Aorta (tissue), 5 donors: ENCODE measurements at regions not wholly inside any gene's neighbourhood (a gene's known extent, or its start where the extent isn't known, plus 50 kb on each side); places are given as distances from the start of the nearest gene placed in this dataset.

Experiments used
- ATAC-seq: fragments of 200-7000 bp; cut with Tn5 transposase; one replicate; pipeline ENCODE4 v1.9.1; 2022; ENCODE audit warnings: moderate library complexity; ENCODE audit not compliant: low FRiP score
- DNase-seq, 2 donors: peaks; one replicate each; pipeline ENCODE4 v3.0.0-alpha.2; 2020
- H3K27ac ChIP-seq, 2 donors: one replicate each; pipeline ENCODE4 v1.5.1; 2013; ENCODE audit warnings: low read length in 2 of 2, mild to moderate bottlenecking in 2 of 2, moderate library complexity in 2 of 2, control low read depth in 1 of 2, inconsistent platforms in 1 of 2, low read depth in 1 of 2
- H3K27me3 ChIP-seq, 2 donors: one replicate each; pipeline ENCODE4 v1.6.1; 2013; ENCODE audit warnings: control low read depth in 1 of 2, low read length in 1 of 2, mild to moderate bottlenecking in 1 of 2, moderate library complexity in 1 of 2; ENCODE audit not compliant: insufficient read depth in 2 of 2, control insufficient read depth in 1 of 2
- H3K36me3 ChIP-seq, 2 donors: one replicate each; pipeline ENCODE4 v1.6.1; 2013; ENCODE audit warnings: control low read depth in 1 of 2, low read length in 1 of 2, mild to moderate bottlenecking in 1 of 2; ENCODE audit not compliant: insufficient read depth in 2 of 2, control insufficient read depth in 1 of 2
- H3K4me1 ChIP-seq, 2 donors: one replicate each; pipeline ENCODE4 v1.6.1; 2013; ENCODE audit warnings: low read length in 2 of 2, control low read depth in 1 of 2, mild to moderate bottlenecking in 1 of 2, moderate library complexity in 1 of 2; ENCODE audit not compliant: insufficient read depth in 2 of 2, control insufficient read depth in 1 of 2
- H3K4me3 ChIP-seq, 2 donors: one replicate each; pipeline ENCODE4 v1.5.1; 2013; ENCODE audit warnings: low read length in 2 of 2, control low read depth in 1 of 2, mild to moderate bottlenecking in 1 of 2
- H3K9me3 ChIP-seq: one replicate; pipeline ENCODE4 v1.6.1; 2013; ENCODE audit warnings: mild to moderate bottlenecking, low read length; ENCODE audit not compliant: control insufficient read depth
- WGBS, 2 donors: extraction: QIAGEN DNeasy Blood & Tissue Kit; methylation state at CpG; one replicate each; pipeline ENCODE4 v1.1.7; 2013; 5-methylcytosine and 5-hydroxymethylcytosine counted together
- intact Hi-C, 2 donors: fragments of 100-400 bp; cut with DNase I; formaldehyde crosslinking; loops; one replicate each; pipeline versions ENCODE4 v1.14.2 to v1.15.0; 2022
- donor health status: healthy with polysubstance abuse.
- donor health status: Bipolar disorder and iron deficiency.
- donor health status: DM: no; HTN: no; CAD: no.
- donor health status: DM: no; HTN: no; CAD: no.
- donor health status: DM: yes; HTN: yes; CAD: no.

DNA sequence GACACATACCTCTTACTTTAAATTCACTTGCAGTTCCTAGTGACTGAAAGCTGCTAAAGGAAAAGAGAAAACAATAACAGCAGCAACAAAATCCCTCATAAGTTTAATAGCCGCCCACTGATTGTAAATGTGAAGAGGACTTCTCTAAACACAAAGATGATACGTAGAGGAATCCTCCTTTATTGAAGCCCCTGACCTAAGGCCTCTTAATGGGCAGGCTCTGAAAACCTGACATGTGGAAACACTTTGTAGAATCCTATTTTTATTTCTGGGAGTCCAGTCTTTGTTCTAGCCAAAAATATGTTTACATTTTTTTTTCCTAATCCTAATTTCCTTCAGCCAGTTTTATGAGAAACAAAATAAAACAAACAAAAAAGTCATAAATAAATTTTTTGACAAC, 1277.7 kb upstream of the CELF4 start:
- 56 to 84% methylated on average over 2 of the region's 2 CpGs for WGBS, 2 donors

DNA sequence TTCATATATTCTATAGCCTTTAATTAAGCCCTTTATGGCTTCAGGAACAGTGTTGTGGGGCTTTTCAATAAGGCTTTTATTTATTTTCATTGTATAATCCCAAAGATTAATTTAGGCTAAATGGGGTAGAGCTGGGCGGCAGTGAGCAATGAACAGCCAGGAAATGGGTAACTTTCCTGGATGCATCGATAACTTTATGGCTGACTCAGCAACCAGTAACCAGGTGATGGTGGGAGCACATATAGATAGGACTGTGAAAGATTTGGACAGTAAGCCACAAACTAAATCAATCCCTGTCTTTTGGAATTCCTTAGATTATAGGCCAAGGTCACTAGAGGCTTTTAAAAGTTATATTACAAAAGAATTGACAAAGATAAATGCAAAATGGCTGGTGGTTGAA, 1260.6 kb upstream of the CELF4 start:
- H3K4me1 ChIP-seq, result no peaks in the 10 kb centered on the region
- no peak for DNase-seq
- H3K9me3 ChIP-seq, result no peaks in the 10 kb centered on the region
- H3K36me3 ChIP-seq, result no peaks in the 10 kb centered on the region
- H3K4me3 ChIP-seq, result no peak overlapping the region
- WGBS, 2 donors, result 91 to 97% methylated on average over 2 of the region's 2 CpGs
- intact Hi-C loops, result no loop called here
- no peak overlapping the region for H3K27ac ChIP-seq
- no peak for ATAC-seq
- H3K27me3 ChIP-seq, result no peaks in the 10 kb centered on the region

More for the DNA sequence above, 1277.7 kb upstream of the CELF4 start:
- no peak for ATAC-seq
- no peak for DNase-seq
- Histone ChIP-seq H3K27me3 (peaks cover 0 to 2% of the 10 kb centered on the region in 2 donors), H3K27ac (no peak overlapping the region), H3K9me3 (no peaks in the 10 kb centered on the region), H3K4me3 (no peak overlapping the region), H3K4me1 (no peaks in the 10 kb centered on the region), H3K36me3 (no peaks in the 10 kb centered on the region)
- intact Hi-C loops, result no loop called here

DNA sequence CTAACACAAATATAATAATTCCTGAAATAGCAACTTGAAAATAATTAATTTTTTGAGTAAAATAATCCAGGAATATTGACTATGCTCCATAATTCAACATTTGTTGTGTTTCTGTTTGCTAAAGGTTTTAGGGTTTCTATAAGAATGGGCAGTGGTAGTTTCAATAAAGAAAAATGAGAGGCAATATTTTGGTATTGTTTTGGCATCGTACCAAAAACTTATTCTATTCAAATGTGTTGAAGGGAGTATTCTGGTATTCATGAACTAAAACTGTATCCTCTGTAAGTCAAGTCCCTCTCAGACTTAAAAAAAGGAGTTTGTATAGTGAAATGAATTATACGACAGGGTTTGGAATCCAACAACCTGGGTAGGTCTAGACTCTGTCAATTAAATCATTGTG, 1245.6 kb upstream of the CELF4 start:
- no peak for DNase-seq
- ATAC-seq, result no peak
- intact Hi-C loops, result no loop called here
- H3K27ac ChIP-seq, result no peak overlapping the region
- H3K27me3 ChIP-seq, result no peaks in the 10 kb centered on the region
- 63 to 70% methylated on average over 2 of the region's 2 CpGs for WGBS, 2 donors
- H3K9me3 ChIP-seq, result no peaks in the 10 kb centered on the region
- H3K36me3 ChIP-seq, result no peaks in the 10 kb centered on the region
- H3K4me3 ChIP-seq, result no peak overlapping the region
- no peaks in the 10 kb centered on the region for H3K4me1 ChIP-seq

DNA sequence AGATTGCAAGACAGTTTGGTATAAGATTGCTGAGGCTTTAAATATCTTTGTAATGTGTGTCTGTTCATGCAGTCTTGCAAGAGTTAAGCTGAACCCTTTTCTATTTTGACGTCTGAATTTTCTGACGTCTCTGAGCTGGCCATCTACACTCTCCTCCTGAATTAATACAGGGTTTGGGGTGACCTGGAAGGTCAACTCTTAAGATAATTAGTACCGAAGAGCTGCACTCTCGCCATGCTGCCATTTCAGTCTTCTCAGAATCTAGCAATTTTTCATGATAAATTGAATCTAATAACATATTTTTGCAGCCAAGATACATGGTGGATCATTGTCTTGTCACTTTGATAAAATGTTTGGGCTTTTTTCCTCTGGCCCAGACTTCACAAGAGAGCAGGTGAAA, 1245.2 kb upstream of the CELF4 start:
- no peaks in the 10 kb centered on the region for H3K36me3 ChIP-seq
- intact Hi-C loops, result no loop called here
- 48 to 57% methylated on average over 4 of the region's 4 CpGs for WGBS, 2 donors
- ATAC-seq (no peak), DNase-seq (no peak)
- no peaks in the 10 kb centered on the region for H3K27me3 ChIP-seq
- no peaks in the 10 kb centered on the region for H3K4me1 ChIP-seq
- H3K9me3 ChIP-seq, result no peaks in the 10 kb centered on the region
- no peak overlapping the region for H3K4me3 ChIP-seq
- no peak overlapping the region for H3K27ac ChIP-seq

DNA sequence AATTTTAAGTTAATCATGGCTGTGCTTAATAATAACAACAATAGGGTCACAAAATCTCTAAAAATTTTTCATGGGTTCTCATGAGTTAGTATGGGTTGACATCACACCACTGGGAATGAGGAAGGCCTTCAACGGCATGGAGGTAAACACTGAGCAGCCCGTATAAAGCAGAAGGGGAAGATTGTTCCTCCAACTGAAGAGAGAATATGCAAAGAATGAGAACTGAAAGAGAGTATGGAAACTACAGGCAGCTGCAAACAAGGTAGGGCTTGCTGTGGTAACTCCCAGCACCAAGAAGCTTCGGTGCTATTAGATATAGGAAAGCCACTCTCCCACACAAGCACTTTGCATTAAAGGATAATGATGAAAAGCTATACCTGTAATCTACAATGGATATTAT, 1242.3 kb upstream of the CELF4 start:
- ATAC-seq (no peak), DNase-seq (no peak)
- H3K36me3 ChIP-seq, result no peaks in the 10 kb centered on the region
- intact Hi-C loops, result no loop called here
- H3K27ac ChIP-seq, result no peak overlapping the region
- H3K27me3 ChIP-seq, result no peaks in the 10 kb centered on the region
- H3K4me1 ChIP-seq, result no peaks in the 10 kb centered on the region
- WGBS, 2 donors, result 77 to 84% methylated on average over 3 of the region's 3 CpGs
- H3K9me3 ChIP-seq, result no peaks in the 10 kb centered on the region
- H3K4me3 ChIP-seq, result no peak overlapping the region

DNA sequence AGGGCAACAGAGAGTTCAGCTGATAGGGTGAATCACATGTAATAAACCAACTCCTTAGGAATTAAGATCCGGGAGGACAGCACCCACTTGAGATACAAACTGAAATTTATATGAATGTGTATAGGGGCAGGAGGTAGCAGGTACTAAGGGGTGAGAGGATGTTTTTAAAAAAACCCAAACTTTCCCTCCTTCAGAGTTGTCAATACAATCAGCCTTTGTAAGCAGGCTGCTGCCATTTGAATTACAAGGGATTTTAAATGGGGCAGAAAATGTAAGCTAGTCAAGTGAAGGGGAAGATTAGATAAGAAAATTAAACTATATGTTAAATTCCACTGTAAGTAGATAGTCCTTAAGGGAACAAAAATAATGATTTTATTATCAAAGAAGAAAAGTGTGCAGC, 1239.7 kb upstream of the CELF4 start:
- Histone ChIP-seq H3K9me3 (peaks cover 2% of the 10 kb centered on the region), H3K4me1 (no peaks in the 10 kb centered on the region), H3K27me3 (no peaks in the 10 kb centered on the region), H3K4me3 (no peak overlapping the region), H3K36me3 (no peaks in the 10 kb centered on the region), H3K27ac (no peak overlapping the region)
- intact Hi-C loops, result no loop called here
- DNase-seq, result no peak
- ATAC-seq, result no peak
- WGBS, 2 donors, result 64 to 74% methylated on average over 1 of the region's 1 CpG

DNA sequence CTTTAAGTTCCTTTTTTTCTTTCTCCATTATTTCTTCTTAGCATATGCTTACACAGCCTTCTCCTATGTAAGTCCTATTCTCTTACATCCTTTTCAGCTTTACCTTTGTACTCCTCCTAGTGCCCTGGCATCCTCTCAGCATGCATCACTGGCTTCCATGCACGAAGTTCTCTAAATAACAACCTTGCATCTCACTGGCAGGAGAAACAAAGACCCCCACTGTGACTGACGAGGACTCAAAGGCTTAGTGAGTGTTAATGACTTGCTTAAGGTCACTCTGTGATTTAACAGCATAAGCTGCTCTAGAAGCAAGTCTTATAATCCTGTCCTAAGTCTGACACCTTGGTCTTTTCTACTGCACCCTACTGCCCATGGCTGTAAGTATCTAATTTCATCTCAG, 1236.0 kb upstream of the CELF4 start:
- intact Hi-C loops, result no loop called here
- ATAC-seq, result no peak
- no peak overlapping the region for H3K27ac ChIP-seq
- DNase-seq, result no peak
- H3K4me1 ChIP-seq, result no peaks in the 10 kb centered on the region
- WGBS, 2 donors, result 48 to 51% methylated on average over 2 of the region's 2 CpGs
- H3K36me3 ChIP-seq, result no peaks in the 10 kb centered on the region
- no peaks in the 10 kb centered on the region for H3K27me3 ChIP-seq
- no peak overlapping the region for H3K4me3 ChIP-seq
- H3K9me3 ChIP-seq, result peaks cover 2% of the 10 kb centered on the region

DNA sequence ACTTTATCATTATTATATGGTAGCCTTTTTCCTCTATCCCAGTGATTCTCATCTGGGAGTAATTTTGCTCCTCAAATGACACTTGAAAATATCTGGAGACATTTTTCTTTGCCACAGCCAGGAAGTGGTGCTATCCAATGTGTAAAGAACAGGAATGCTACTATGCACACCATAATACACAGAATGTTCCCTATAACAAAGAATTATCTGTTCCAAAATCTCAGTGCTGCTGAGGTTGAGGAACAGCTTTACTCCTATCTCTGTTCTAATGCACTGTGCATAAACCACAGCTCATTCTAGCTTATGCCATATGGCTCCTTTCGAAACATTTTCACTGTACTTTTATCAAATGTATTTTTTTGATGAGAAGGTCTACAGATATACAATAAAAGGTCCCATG, 1231.2 kb upstream of the CELF4 start:
- DNase-seq (no peak), ATAC-seq (no peak)
- H3K9me3 ChIP-seq, result peaks cover 2% of the 10 kb centered on the region
- no peaks in the 10 kb centered on the region for H3K36me3 ChIP-seq
- intact Hi-C loops, result no loop called here
- H3K27ac ChIP-seq, result no peak overlapping the region
- H3K4me3 ChIP-seq, result no peak overlapping the region
- H3K27me3 ChIP-seq, result no peaks in the 10 kb centered on the region
- no peaks in the 10 kb centered on the region for H3K4me1 ChIP-seq
- 87 to 90% methylated on average over 1 of the region's 1 CpG for WGBS, 2 donors

DNA sequence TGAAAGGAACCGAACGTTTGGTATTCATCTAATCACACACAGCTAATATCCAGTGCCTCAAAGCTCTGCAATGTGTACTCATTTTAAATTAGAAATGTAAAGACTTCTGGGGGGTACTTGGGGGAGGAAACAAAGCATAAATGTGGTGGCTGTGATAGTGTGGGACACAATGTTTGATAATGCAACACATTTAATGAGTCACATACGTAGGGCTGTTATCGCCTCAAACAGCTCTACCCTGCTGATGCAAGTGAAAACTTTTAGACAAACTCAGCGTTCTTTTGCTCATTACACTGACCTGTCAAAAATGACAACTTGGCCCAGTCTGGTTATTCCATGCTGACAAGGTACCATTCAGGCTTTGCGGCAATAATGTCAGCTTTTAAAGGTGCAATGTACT, 1227.1 kb upstream of the CELF4 start:
- 76 to 81% methylated on average over 6 of the region's 6 CpGs for WGBS, 2 donors
- H3K9me3 ChIP-seq, result no peaks in the 10 kb centered on the region
- intact Hi-C loops, result no loop called here

More for the DNA sequence above, 1227.1 kb upstream of the CELF4 start:
- H3K4me1 ChIP-seq, result no peaks in the 10 kb centered on the region
- H3K4me3 ChIP-seq, result no peak overlapping the region
- no peak overlapping the region for H3K27ac ChIP-seq
- H3K36me3 ChIP-seq, result no peaks in the 10 kb centered on the region
- H3K27me3 ChIP-seq, result no peaks in the 10 kb centered on the region
- DNase-seq (no peak), ATAC-seq (no peak)
